ENCODE measurements at regions not wholly inside any gene's neighbourhood (a gene's known extent, or its start where the extent isn't known, plus 50 kb on each side); places are given as distances from the start of the nearest gene placed in this dataset.

DNA sequence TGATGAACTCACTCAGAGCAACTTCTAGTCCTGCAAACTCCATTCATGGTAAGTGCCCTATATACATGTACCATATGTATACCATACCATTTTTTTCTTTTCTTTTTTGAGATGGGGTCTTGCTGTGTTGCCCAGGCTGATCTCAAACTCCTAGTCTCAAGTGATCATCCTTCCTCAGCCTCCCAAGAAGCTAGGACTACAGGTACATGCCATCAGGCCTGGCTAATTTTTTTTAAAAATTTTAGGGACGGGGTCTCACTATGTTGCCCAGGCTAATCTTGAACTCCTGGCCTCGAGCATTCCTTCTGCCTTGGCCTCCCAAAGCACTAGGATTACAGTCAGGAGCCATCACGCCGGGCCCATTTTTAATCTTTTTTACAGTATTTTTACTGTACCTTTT is 67.3 kb upstream of the MFGE8 start:
- TF ChIP-seq, protein P1, sequence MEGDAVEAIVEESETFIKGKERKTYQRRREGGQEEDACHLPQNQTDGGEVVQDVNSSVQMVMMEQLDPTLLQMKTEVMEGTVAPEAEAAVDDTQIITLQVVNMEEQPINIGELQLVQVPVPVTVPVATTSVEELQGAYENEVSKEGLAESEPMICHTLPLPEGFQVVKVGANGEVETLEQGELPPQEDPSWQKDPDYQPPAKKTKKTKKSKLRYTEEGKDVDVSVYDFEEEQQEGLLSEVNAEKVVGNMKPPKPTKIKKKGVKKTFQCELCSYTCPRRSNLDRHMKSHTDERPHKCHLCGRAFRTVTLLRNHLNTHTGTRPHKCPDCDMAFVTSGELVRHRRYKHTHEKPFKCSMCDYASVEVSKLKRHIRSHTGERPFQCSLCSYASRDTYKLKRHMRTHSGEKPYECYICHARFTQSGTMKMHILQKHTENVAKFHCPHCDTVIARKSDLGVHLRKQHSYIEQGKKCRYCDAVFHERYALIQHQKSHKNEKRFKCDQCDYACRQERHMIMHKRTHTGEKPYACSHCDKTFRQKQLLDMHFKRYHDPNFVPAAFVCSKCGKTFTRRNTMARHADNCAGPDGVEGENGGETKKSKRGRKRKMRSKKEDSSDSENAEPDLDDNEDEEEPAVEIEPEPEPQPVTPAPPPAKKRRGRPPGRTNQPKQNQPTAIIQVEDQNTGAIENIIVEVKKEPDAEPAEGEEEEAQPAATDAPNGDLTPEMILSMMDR (IDR thresholded peaks at IDR 0.05), result no peak
- DNase-seq (no peak), ATAC-seq (no peak)
- Histone ChIP-seq H3K9me3 (no peaks in the 10 kb centered on the region), H3K4me3 (no peak overlapping the region), H3K36me3 (ENCODE audit: low read depth) (no peaks in the 10 kb centered on the region), H3K4me1 (ENCODE audit: low read depth) (no peaks in the 10 kb centered on the region)
- intact Hi-C loops (cut with DNase I, micrococcal nuclease), result no loop called here

DNA sequence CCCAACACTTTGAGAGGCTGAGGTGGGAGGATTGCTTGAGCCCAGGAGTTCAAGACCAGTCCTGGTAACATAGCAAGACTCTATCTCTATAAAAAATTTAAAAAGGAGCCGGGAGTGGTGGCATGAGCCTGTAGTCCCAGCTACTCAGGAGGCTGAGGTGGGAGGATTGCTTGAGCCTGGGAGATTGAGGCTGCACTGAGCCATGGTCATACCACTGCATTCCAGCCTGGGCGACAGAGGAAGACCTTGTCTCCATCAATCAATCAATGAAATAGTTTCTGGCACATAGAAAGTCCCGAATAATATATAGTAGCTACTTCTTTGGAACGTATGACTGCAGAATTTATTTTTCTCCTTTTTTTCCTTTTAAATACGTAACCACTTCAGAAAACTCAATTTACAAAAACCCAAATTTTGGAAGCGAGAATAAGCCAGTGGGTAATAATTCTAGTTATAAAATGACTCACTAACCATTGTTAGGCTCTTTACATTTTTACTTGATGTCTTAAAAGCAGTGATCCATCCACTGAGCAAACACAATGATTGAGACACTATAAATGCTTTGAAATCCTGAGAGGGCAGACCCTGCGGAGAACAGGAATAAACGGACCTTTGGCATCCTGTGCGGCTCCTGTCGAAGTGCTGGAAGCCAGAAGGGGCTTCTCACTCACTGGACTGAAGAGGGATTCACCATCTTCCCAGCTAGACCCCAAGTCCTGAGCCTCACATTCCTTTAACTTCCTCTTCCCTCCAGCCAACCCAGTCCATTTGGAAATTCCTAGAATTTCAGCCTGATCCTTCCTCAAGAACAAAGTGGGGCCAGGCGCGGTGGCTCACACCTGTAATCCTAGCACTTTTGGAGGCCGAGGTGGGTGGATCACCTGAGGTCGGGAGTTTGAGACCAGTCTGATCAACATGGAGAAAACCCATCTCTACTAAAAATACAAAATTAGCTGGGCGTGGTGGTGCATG is 68.4 kb upstream of the MFGE8 start:
- DNase-seq, result no peak
- ATAC-seq, result no peak
- Histone ChIP-seq H3K4me1 (ENCODE audit: low read depth) (no peaks in the 10 kb centered on the region), H3K36me3 (ENCODE audit: low read depth) (no peaks in the 10 kb centered on the region), H3K4me3 (no peak overlapping the region), H3K9me3 (no peaks in the 10 kb centered on the region)
- TF ChIP-seq, protein P1 (IDR thresholded peaks at IDR 0.05), result no peak
- intact Hi-C loops (cut with DNase I, micrococcal nuclease), result no loop called here

DNA sequence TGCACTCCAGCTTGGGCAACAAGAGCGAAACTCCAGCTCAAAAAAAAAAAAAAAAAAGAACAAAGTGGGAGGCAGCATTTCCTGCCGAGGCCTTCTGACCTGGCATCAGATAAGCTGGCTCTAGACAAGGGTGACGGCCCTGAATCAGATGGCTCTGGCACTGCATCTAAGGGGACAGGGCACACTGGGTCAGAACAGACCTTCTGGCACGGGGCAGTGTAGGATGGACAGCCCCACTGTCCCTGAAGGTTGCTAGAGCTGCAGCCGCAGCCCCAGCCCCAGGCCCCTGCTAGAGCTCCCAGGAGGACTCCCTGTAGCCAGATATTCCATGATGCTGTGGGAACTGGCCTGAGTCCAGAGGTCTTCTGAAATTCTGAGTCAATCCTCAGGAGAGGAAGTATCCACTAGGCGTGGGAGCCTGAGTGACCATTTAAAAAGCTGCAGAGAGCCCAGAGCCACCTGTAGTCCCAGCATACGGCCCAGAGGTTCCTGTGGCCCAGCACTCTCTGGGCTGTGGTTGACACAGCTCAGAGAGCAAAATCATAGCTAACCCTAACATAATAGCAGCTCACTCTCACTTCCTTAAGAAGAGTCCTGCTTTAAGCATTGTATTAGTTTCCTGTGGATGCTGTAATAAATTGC is 69.2 kb upstream of the MFGE8 start:
- H3K9me3 ChIP-seq, result no peaks in the 10 kb centered on the region
- DNase-seq (no peak), ATAC-seq (peak; percentile 17)
- H3K4me3 ChIP-seq, result no peak overlapping the region
- no peaks in the 10 kb centered on the region for H3K4me1 ChIP-seq (ENCODE audit: low read depth)
- intact Hi-C loops (cut with DNase I, micrococcal nuclease), result no loop called here
- no peaks in the 10 kb centered on the region for H3K36me3 ChIP-seq (ENCODE audit: low read depth)
- TF ChIP-seq, protein P1 (IDR thresholded peaks at IDR 0.05), result no peak

DNA sequence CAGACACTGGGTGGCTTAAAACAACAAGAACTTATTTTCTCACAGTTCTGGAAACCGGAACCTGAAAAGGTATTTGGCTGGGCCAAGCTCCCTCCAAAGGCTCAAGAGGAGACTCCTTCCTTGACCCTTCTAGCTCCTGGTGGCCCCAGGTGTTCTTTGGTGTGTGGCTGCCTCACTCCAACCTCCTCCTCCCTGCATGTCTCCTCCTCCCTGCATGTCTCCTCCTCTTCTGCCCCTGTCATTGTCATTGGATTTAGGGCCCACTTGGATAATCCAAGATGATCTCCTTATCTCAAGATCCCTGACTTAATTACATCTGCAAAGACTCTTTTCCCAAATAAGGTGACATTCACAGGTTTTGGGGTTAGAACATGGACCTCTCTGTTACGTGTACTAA is 69.8 kb upstream of the MFGE8 start:
- no peak for DNase-seq
- ATAC-seq, result no peak
- Histone ChIP-seq H3K9me3 (no peaks in the 10 kb centered on the region), H3K4me1 (ENCODE audit: low read depth) (no peaks in the 10 kb centered on the region), H3K4me3 (no peak overlapping the region), H3K36me3 (ENCODE audit: low read depth) (no peaks in the 10 kb centered on the region)
- intact Hi-C loops (cut with DNase I, micrococcal nuclease), result no loop called here
- TF ChIP-seq, protein P1 (IDR thresholded peaks at IDR 0.05), result no peak

DNA sequence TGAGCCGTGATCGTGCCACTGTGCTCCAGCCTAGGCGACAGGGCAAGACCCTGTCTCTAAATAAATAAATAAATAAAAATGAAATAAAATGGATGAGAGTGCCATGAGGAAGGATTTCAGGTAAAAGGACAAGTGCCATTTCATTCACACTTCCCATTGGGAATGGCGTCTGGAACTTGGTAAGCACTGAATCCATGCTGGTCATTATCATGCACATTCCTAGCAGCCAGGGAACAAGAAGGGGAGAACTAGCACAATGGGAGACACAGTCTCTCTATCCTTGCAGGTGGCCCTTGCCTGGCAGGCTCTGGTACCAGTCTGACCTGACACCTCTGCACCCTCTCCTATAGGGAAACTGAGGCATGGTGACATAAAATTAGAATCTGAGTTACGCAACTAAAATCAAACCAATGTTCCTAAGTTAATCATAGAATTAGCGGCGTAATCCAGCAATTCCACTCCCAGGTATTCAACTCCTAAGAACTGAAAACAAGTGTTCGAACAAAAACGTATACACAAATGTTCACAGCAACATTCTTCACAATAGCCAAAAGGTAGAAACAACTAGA is 70.8 kb upstream of the MFGE8 start:
- Histone ChIP-seq H3K9me3 (no peaks in the 10 kb centered on the region), H3K4me1 (ENCODE audit: low read depth) (no peaks in the 10 kb centered on the region), H3K36me3 (ENCODE audit: low read depth) (no peaks in the 10 kb centered on the region), H3K4me3 (no peak overlapping the region)
- no peak for DNase-seq
- TF ChIP-seq, protein P1 (IDR thresholded peaks at IDR 0.05), result no peak
- intact Hi-C loops (cut with DNase I, micrococcal nuclease), result no loop called here
- no peak for ATAC-seq

Data from mucosa of descending colon (tissue), 3 donors.